NCI-H2171 (cell line): ENCODE measurements at regions not wholly inside any gene's neighbourhood (a gene's known extent, or its start where the extent isn't known, plus 50 kb on each side); places are given as distances from the start of the nearest gene placed in this dataset.
"Not testable (repeated sequence)": the region's sequence is repeated elsewhere in the genome, so short reads cannot be mapped to it uniquely, and the experiment has no call there.

Source experiments
- DNase-seq: peaks from one replicate; lab custom pipeline; 2025; lab: John Stamatoyannopoulos, UW

- DNase-seq, result no peak
Measured at GRCh38 chr7:137110091-137110509, 233.4 kb downstream of the PTN start.

GRCh38 chr7:137107802-137108201 is 235.7 kb downstream of the PTN start:
- DNase-seq, result not testable (repeated sequence)

GRCh38 chr7:137103526-137103925 is 235.1 kb downstream of the CHRM2 start:
- not testable (repeated sequence) for DNase-seq

- DNase-seq, result no peak
Measured at GRCh38 chr7:137097111-137097510, 228.7 kb downstream of the CHRM2 start.

- no peak for DNase-seq
Measured at GRCh38 chr7:137096607-137097006, 228.2 kb downstream of the CHRM2 start.

- DNase-seq, result no peak
Measured at GRCh38 chr7:137093198-137093597, 224.7 kb downstream of the CHRM2 start.

- no peak for DNase-seq
Measured at GRCh38 chr7:137091396-137091795, 222.9 kb downstream of the CHRM2 start.

- DNase-seq, result no peak
Measured at GRCh38 chr7:137086896-137087295, 218.4 kb downstream of the CHRM2 start.

GRCh38 chr7:137084607-137085380 is 216.3 kb downstream of the CHRM2 start:
- no peak for DNase-seq

- no peak for DNase-seq
Measured at GRCh38 chr7:137082391-137082790, 213.9 kb downstream of the CHRM2 start.

GRCh38 chr7:137081321-137082093 is 213.1 kb downstream of the CHRM2 start:
- DNase-seq, result no peak

GRCh38 chr7:137080516-137081203 is 212.2 kb downstream of the CHRM2 start:
- DNase-seq, result no peak

- DNase-seq, result no peak
Measured at GRCh38 chr7:137078781-137079180, 210.3 kb downstream of the CHRM2 start.

- DNase-seq, result no peak
Measured at GRCh38 chr7:137074391-137075030, 206.1 kb downstream of the CHRM2 start.

- no peak for DNase-seq
Measured at GRCh38 chr7:137073571-137074325, 205.3 kb downstream of the CHRM2 start.
